GM12801 (cell line): ENCODE measurements at regions not wholly inside any gene's neighbourhood (a gene's known extent, or its start where the extent isn't known, plus 50 kb on each side); places are given as distances from the start of the nearest gene placed in this dataset.

ENCODE experiments used
- CTCF ChIP-seq: IDR thresholded peaks from one replicate; pipeline ENCODE4 v1.5.1; 2011; ENCODE audit warnings: control low read depth; ENCODE audit not compliant: insufficient read length; ENCODE audit errors: extremely low read depth

DNA sequence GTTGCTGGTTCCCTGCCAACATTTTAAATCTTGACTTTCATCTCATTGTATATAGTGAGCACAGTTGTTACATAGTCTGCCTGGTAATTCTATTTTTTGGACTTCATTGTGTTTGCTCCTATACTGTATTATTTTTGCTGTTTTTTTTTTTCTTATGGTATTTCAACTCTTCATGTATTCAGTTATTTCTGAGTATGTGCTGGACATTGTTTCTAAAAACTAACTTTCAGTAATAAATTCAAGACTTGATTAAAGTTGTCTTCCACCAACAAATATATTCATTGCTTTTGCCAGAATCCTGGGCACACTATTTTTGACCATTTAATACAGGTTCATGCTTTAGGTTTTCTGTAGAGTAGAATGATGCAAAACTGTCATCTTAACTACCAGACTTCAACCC, 698.3 kb downstream of the MAFB start:
- no peak for TF ChIP-seq CTCF

GRCh38 chr20:39988991-39989390, 700.0 kb downstream of the MAFB start:
- no peak for TF ChIP-seq CTCF

GRCh38 chr20:39986173-39986904, 702.7 kb downstream of the MAFB start:
- no peak for TF ChIP-seq CTCF

- no peak for TF ChIP-seq CTCF
Observed at GRCh38 chr20:39985271-39985827, 703.7 kb downstream of the MAFB start.

DNA sequence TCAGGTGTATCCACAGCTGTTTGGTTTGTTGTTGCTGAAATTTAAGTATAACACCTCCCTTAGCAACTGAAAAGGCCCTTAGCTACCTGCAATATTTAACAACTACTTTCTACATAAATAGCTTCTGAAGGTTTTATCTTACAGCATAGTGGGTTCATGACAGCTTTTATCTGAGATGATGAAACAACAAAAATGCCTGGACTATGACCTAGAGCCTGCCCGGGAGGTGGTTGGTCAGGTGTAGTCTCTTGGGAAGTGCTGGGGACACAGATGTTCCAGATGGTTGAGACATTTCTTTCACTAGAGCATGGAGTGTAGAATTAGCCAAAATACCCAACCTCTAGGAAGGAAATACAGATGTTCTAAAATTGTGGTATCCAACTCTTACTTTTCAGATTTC, 705.4 kb downstream of the MAFB start:
- TF ChIP-seq CTCF = no peak

DNA sequence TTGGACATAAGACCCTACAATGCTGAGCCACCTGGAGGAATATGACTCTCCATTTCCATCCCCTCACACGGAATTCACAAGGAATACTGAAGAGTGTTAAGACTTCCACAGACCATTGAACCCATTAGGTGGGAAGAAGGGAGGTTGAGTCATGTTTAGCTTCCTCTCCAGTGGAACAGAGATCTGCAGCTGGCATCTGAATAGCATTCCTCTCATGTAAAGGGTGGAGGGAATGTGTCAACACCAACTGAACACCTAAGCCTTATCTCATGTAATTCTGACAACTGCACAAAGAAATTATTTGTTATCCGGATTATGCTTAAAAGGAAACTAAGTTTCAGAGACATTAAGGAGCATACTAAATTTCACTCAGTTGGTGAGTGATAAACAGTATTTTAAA, 705.9 kb downstream of the MAFB start:
- no peak for TF ChIP-seq CTCF

GRCh38 chr20:39974966-39975501, 714.0 kb downstream of the MAFB start:
- no peak for TF ChIP-seq CTCF
